Ovary (tissue), 7 donors: ENCODE measurements at regions not wholly inside any gene's neighbourhood (a gene's known extent, or its start where the extent isn't known, plus 50 kb on each side); places are given as distances from the start of the nearest gene placed in this dataset.

Experiments used
- DNase-seq, 5 donors: peaks; one replicate each; pipeline ENCODE4 v3.0.0-alpha.2; 2019 to 2020
- H3K27ac ChIP-seq, 2 donors: fragments of 200-600 bp; one replicate each; pipeline versions ENCODE4 v1.5.1 to v1.8.0; 2019 to 2022
- H3K27me3 ChIP-seq: fragments of 200-600 bp; one replicate; pipeline ENCODE4 v1.8.0; 2022
- H3K36me3 ChIP-seq: fragments of 200-600 bp; sonication (generic); one replicate; pipeline ENCODE4 v1.5.1; 2019
- H3K4me1 ChIP-seq: one replicate; pipeline ENCODE4 v1.8.1; 2013; ENCODE audit warnings: mild to moderate bottlenecking, moderate library complexity; ENCODE audit not compliant: insufficient read depth
- H3K4me3 ChIP-seq: fragments of 200-600 bp; sonication (generic); one replicate; pipeline ENCODE4 v1.5.1; 2017
- H3K9me3 ChIP-seq, 2 donors: fragments of 200-600 bp in 1 of 2; sonication (generic) in 1 of 2; one replicate each; pipeline versions ENCODE4 v1.5.1 to v1.8.1; 2013 to 2019; ENCODE audit warnings: mild to moderate bottlenecking in 1 of 2, moderate library complexity in 1 of 2
- EP300 ChIP-seq: sonication (generic); formaldehyde crosslinking; IDR thresholded peaks from one replicate; pipeline ENCODE4 v1.6.1; 2017; ENCODE audit warnings: antibody characterized with exemption
- POLR2A ChIP-seq: fragments of 450-650 bp; IDR thresholded peaks from one replicate; pipeline ENCODE4 v1.6.1; 2017; ENCODE audit warnings: antibody characterized with exemption, mild to moderate bottlenecking, moderate library complexity
- WGBS, 3 donors: extraction: QIAGEN DNeasy Blood & Tissue Kit in 1 of 3; methylation state at CpG; one replicate each; pipeline versions ENCODE4 v1.1.5 to v1.1.7; 2013 to 2017; 5-methylcytosine and 5-hydroxymethylcytosine counted together
- intact Hi-C, 4 donors: fragments of 100-400 bp; cut with DNase I; formaldehyde crosslinking; loops; one replicate each; pipeline versions ENCODE4 v1.11.0 to v1.15.1; 2022 to 2023
- TF ChIP-seq, protein P1 (sequence below), 3 donors: fragments of 450-650 bp in 2 of 3; fragments of 200-600 bp in 1 of 3; IDR thresholded peaks; one replicate each; pipeline versions ENCODE4 v1.5.1 to v1.8.0; 2016 to 2022; ENCODE audit warnings: antibody characterized with exemption in 3 of 3, mild to moderate bottlenecking in 1 of 3
- donor health status: DM: no; HTN: no; CAD: no; lungs with moderate emphysema.
- donor health status: DM: no; HTN: no; CAD: no.
- donor health status: Bipolar disorder and iron deficiency.
- donor health status: DM: no; HTN: no; CAD: no.
- donor health status: DM: yes; HTN: yes; CAD: no.

DNA sequence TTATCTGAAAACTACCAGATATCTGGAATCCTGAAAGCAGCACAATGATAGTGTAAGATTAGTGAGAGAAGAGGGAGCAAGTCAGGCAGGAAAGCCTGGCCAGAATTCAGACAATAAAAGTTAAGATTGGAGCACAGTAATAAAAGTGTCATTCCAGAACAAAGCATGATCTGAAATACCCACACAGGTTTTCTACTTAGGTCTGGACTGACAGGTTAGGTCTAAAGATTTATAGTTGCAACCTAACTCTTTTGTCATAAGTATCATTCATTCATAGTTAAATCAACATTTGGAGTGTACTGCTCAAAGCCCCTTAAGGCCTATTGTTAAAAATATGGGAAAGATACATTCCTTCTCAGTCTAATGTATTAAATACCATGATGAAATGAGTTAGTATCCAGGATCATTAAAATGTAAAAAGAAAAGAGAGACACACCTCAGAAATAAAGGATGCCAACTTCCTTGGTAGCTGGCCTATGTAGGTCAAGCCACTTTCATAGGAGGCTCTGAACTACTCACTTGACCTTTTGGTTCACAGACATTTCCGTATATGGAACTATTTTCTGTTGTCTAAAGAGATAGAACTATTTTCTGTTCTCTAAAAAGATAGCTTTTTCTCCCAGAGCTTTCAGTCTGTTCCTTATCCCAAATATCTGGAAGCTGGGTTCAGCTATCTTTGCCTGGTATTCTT is 105.2 kb downstream of the FAS start:
- no peak for DNase-seq
- Histone ChIP-seq H3K36me3 (no peaks in the 10 kb centered on the region), H3K9me3 (no peaks in the 10 kb centered on the region), H3K27me3 (no peaks in the 10 kb centered on the region), H3K4me3 (no peak overlapping the region), H3K4me1 (peaks cover 5% of the 10 kb centered on the region), H3K27ac (no peak overlapping the region)
- TF ChIP-seq, protein P1, sequence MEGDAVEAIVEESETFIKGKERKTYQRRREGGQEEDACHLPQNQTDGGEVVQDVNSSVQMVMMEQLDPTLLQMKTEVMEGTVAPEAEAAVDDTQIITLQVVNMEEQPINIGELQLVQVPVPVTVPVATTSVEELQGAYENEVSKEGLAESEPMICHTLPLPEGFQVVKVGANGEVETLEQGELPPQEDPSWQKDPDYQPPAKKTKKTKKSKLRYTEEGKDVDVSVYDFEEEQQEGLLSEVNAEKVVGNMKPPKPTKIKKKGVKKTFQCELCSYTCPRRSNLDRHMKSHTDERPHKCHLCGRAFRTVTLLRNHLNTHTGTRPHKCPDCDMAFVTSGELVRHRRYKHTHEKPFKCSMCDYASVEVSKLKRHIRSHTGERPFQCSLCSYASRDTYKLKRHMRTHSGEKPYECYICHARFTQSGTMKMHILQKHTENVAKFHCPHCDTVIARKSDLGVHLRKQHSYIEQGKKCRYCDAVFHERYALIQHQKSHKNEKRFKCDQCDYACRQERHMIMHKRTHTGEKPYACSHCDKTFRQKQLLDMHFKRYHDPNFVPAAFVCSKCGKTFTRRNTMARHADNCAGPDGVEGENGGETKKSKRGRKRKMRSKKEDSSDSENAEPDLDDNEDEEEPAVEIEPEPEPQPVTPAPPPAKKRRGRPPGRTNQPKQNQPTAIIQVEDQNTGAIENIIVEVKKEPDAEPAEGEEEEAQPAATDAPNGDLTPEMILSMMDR (IDR thresholded peaks at IDR 0.05) = no peak
- TF ChIP-seq EP300 (no peak), POLR2A (no peak)
- intact Hi-C loops = no loop called here
- WGBS, 3 donors = 63 to 76% (median 75%) methylated on average over 1 of the region's 1 CpG

DNA sequence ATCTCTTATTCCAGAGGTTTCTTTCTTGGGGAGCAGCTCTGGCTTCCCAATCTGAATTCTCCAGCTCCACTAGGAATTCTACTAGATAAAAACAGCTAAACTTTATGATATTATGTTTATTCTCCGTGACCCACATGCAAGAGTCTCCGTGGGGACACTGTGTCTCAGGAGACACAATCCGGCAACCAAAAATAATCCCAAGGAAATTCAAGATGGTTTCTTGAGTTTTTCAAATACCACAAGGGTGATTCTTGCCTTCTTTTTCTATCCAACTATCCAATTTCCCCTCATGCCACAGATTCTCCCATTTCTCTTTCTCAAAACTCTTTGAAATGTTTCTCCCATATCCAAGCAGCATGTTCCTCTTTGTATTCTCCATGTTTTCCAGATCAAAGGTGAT is 103.1 kb downstream of the FAS start:
- Histone ChIP-seq H3K27me3 (no peaks in the 10 kb centered on the region), H3K27ac (no peak overlapping the region), H3K4me3 (no peak overlapping the region), H3K4me1 (peaks cover 5% of the 10 kb centered on the region), H3K36me3 (no peaks in the 10 kb centered on the region), H3K9me3 (no peaks in the 10 kb centered on the region)
- 88 to 94% (median 89%) methylated on average over 3 of the region's 3 CpGs for WGBS, 3 donors
- DNase-seq = no peak
- TF ChIP-seq EP300 (no peak), POLR2A (no peak)
- TF ChIP-seq, protein P1 (IDR thresholded peaks at IDR 0.05) = no peak
- intact Hi-C loops = no loop called here

DNA sequence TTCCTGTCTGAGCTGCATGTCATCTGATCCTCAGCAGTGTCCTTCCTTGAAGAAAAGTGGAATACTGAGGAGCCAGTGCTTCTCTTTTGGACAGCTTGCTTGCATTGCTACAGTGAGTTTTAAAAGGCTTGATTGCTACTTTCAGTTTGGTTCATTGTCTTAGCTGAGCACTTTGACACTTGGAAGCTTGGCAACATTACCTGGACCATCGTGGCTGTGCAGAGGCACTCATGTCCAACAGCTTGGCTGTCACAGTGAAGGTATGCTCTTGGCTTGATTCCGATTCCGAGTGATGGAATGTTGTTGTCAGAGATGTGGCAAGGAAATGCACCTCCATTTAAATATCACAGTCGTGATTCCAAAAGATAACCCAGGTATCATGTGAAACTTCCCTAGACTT is 102.4 kb downstream of the FAS start:
- 87 to 93% (median 90%) methylated on average over 4 of the region's 4 CpGs for WGBS, 3 donors
- no peak overlapping the region for H3K27ac ChIP-seq
- intact Hi-C loops = no loop called here

DNA sequence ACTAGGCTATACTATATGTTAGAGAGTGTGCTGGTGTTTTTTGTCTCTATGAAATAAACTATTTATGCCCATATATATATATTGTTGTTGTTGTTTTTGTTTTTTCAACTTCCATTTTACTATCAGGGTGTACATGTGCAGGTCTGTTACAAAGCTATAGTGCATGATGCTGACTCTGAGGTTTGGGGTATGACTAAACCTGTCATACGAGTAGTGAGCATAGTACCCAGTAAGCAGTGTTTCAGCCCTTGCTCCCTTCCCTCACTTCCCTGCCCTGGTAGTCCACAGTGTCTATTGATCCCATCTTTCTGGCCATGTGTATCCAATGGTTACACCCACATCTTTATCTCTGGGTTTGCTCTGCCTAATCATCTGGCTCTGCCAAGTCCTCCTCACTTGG is 101.8 kb downstream of the FAS start:
- H3K4me3 ChIP-seq = no peak overlapping the region

More for the DNA sequence above, 102.4 kb downstream of the FAS start:
- no peak for DNase-seq
- Histone ChIP-seq H3K4me1 (peaks cover 5% of the 10 kb centered on the region), H3K36me3 (no peaks in the 10 kb centered on the region), H3K4me3 (no peak overlapping the region), H3K9me3 (no peaks in the 10 kb centered on the region), H3K27me3 (no peaks in the 10 kb centered on the region)
- TF ChIP-seq POLR2A = no peak
- no peak for TF ChIP-seq EP300
- TF ChIP-seq, protein P1 (IDR thresholded peaks at IDR 0.05) = no peak

More for the DNA sequence above, 101.8 kb downstream of the FAS start:
- intact Hi-C loops = no loop called here
- H3K27me3 ChIP-seq = no peaks in the 10 kb centered on the region
- no peak for DNase-seq
- H3K27ac ChIP-seq = no peak overlapping the region
- WGBS, 3 donors = 95% methylated on average over 1 of the region's 1 CpG
- TF ChIP-seq, protein P1 (IDR thresholded peaks at IDR 0.05) = no peak
- TF ChIP-seq EP300 (no peak), POLR2A (no peak)
- peaks cover 5% of the 10 kb centered on the region for H3K4me1 ChIP-seq
- H3K9me3 ChIP-seq = no peaks in the 10 kb centered on the region
- H3K36me3 ChIP-seq = no peaks in the 10 kb centered on the region
